Astrocyte (in vitro differentiated cells and primary cell): ENCODE measurements at regions not wholly inside any gene's neighbourhood (a gene's known extent, or its start where the extent isn't known, plus 50 kb on each side); places are given as distances from the start of the nearest gene placed in this dataset.

Source experiments
- CTCF ChIP-seq: IDR thresholded peaks from 2 replicates; pipeline ENCODE4 v1.5.1; 2011; ENCODE audit warnings: low read depth, mild to moderate bottlenecking, inconsistent platforms, low read length, moderate library complexity; ENCODE audit not compliant: insufficient read depth
- EZH2 ChIP-seq: IDR thresholded peaks from 2 replicates; pipeline ENCODE4 v1.6.1; 2012; ENCODE audit warnings: mild to moderate bottlenecking, low read length, inconsistent platforms; ENCODE audit not compliant: insufficient read depth

GRCh38 chr9:75299324-75299723, 211.0 kb downstream of the OSTF1 start:
- TF ChIP-seq CTCF (no peak), EZH2 (no peak)
